ENCODE measurements at regions not wholly inside any gene's neighbourhood (a gene's known extent, or its start where the extent isn't known, plus 50 kb on each side); places are given as distances from the start of the nearest gene placed in this dataset.
"Not testable (repeated sequence)": the region's sequence is repeated elsewhere in the genome, so short reads cannot be mapped to it uniquely, and the experiment has no call there.

DNA sequence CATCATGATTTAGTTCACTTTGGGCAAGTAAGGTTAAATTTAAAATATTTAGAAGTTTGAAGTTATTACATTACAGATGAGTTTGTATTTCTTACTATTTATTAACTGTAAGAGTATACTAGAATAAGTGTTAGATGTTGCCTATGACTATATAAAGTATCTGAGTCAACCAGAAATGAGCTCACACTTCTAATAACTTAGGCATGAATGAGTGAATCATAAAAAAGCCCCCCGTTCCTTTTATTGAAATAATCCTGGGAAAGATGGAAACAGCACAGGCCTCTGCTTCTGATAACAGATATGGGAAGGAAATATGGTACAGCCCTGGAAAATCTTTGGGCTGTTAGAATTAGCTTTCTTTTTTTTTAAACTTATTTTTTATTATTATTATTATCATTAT, 66.6 kb upstream of the TGFBR2 start:
- ChIA-PET CTCF (ENCODE audit: partially characterized antibody) (interaction anchor here (0.6 kb wide), 1 partner anchor 90 kb away, joined by 3 read pairs; no protein-coding TSS in a partner anchor), POLR2A (ENCODE audit: partially characterized antibody) (interaction anchor here (0.6 kb wide), 1 partner anchor 1012 kb away, joined by 5 read pairs; no protein-coding TSS in a partner anchor)
- H3K4me3 Mint-ChIP-seq: no peak overlapping the region
- peaks cover 0 to 4% (median 2%) of the 10 kb centered on the region in 4 donors for H3K4me1 Mint-ChIP-seq
- intact Hi-C loops (cut with micrococcal nuclease): no loop called here
- Histone ChIP-seq H3K4me1 (ENCODE audit: insufficient read depth, low read length) (no peaks in the 10 kb centered on the region), H3K36me3 (ENCODE audit: insufficient read depth, low read length) (no peaks in the 10 kb centered on the region), H3K4me3 (ENCODE audit: low read length in 2 of 2) (no peak overlapping the region), H3K27ac (ENCODE audit: low read depth, low read length) (no peak overlapping the region), H3K9me3 (ENCODE audit: control insufficient read depth in 1 of 2, low read length in 2 of 2) (no peaks in the 10 kb centered on the region), H3K27me3 (ENCODE audit: insufficient read depth, low read length) (no peaks in the 10 kb centered on the region)
- H3K27me3 Mint-ChIP-seq: no peaks in the 10 kb centered on the region
- H3K9me3 Mint-ChIP-seq: peaks cover 0 to 2% (median 0%) of the 10 kb centered on the region in 8 donors
- no peak for DNase-seq
- H3K36me3 Mint-ChIP-seq: no peaks in the 10 kb centered on the region
- H3K27ac Mint-ChIP-seq: no peak overlapping the region

DNA sequence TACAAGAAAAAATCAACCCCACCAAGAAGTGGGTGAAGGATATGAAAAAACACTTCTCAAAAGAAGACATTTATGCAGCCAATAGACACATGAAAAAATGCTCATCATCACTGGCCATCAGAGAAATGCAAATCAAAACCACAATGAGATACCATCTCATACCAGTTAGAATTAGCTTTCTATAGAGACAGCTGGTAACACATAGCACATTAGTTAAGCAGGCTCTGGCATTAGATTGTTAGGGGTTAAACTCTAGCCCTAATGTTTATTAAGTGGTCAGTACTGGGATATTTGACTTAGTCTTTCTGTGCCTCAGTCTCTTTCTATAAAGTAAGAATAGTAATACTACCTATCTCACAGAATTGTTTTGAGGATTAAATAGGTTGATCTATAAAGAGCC, 65.2 kb upstream of the TGFBR2 start:
- H3K27ac Mint-ChIP-seq; POLR2A ChIA-PET (ENCODE audit: partially characterized antibody); H3K27ac ChIP-seq (ENCODE audit: low read depth, low read length); intact Hi-C loops (cut with micrococcal nuclease); H3K4me3 Mint-ChIP-seq; H3K9me3 Mint-ChIP-seq; H3K36me3 ChIP-seq (ENCODE audit: insufficient read depth, low read length); H3K36me3 Mint-ChIP-seq; DNase-seq; H3K27me3 ChIP-seq (ENCODE audit: insufficient read depth, low read length); H3K9me3 ChIP-seq (ENCODE audit: control insufficient read depth in 1 of 2, low read length in 2 of 2); CTCF ChIA-PET (ENCODE audit: partially characterized antibody); H3K4me1 Mint-ChIP-seq; H3K4me1 ChIP-seq (ENCODE audit: insufficient read depth, low read length); H3K27me3 Mint-ChIP-seq; H3K4me3 ChIP-seq (ENCODE audit: low read length in 2 of 2): not testable (repeated sequence)

DNA sequence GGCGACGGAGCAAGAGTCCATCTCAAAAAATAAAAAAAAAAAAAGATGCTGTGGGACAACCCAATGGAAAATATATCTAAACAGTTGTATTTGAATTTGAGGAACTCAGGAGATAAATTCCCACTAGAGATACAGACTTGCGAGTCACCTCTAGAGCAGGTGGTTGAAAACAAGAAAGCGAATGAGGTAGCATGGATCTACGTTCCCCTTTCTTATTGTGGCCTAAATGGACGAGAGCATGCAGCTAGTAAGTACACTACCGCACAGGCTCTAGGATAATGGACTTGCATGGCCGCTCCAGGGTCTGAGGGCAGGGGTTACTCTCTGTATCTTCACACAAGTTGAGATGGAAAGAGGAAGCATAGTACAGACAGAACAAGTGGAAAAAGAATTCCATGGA, 63.5 kb upstream of the TGFBR2 start:
- intact Hi-C loops (cut with micrococcal nuclease): no loop called here
- no peak overlapping the region for H3K27ac Mint-ChIP-seq

DNA sequence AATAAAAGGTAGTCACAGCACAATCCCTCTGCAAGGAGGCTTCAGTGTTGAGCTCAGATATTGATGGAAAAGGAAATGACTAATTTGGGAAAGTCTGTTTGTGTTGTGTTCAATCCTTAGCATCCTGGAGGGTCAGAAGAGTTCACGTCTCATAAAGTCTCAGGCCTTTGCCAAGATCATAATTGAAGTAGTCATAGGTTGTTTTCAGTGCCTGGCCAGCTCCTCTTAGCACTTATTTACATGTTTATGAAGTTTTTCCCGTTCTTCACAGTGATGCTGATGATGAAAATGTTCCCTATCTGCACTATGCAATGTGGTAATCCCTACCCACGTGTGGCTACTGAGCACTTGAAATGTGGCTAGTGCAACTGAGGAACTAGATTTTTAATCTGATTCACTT, 61.6 kb upstream of the TGFBR2 start:
- Mint-ChIP-seq H3K4me1 (peaks cover 0 to 4% (median 2%) of the 10 kb centered on the region in 4 donors), H3K9me3 (peaks cover 0 to 2% (median 0%) of the 10 kb centered on the region in 8 donors), H3K4me3 (no peak overlapping the region), H3K27me3 (no peaks in the 10 kb centered on the region), H3K27ac (no peak overlapping the region), H3K36me3 (no peaks in the 10 kb centered on the region)
- no peak for DNase-seq
- no peaks in the 10 kb centered on the region for H3K4me1 ChIP-seq (ENCODE audit: insufficient read depth, low read length)
- H3K27me3 ChIP-seq (ENCODE audit: insufficient read depth, low read length): no peaks in the 10 kb centered on the region
- H3K9me3 ChIP-seq (ENCODE audit: control insufficient read depth in 1 of 2, low read length in 2 of 2): no peaks in the 10 kb centered on the region
- CTCF ChIA-PET (ENCODE audit: partially characterized antibody): no interaction called here
- POLR2A ChIA-PET (ENCODE audit: partially characterized antibody): no interaction called here
- no peak overlapping the region for H3K27ac ChIP-seq (ENCODE audit: low read depth, low read length)
- no peak overlapping the region for H3K4me3 ChIP-seq (ENCODE audit: low read length in 2 of 2)
- intact Hi-C loops (cut with micrococcal nuclease): no loop called here
- no peaks in the 10 kb centered on the region for H3K36me3 ChIP-seq (ENCODE audit: insufficient read depth, low read length)

More for the DNA sequence above, 63.5 kb upstream of the TGFBR2 start:
- no peaks in the 10 kb centered on the region for H3K27me3 ChIP-seq (ENCODE audit: insufficient read depth, low read length)
- H3K4me3 ChIP-seq (ENCODE audit: low read length in 2 of 2): no peak overlapping the region
- H3K36me3 Mint-ChIP-seq: no peaks in the 10 kb centered on the region
- no peaks in the 10 kb centered on the region for H3K27me3 Mint-ChIP-seq
- H3K9me3 Mint-ChIP-seq: no peaks in the 10 kb centered on the region
- no peak overlapping the region for H3K4me3 Mint-ChIP-seq
- no peaks in the 10 kb centered on the region for H3K4me1 ChIP-seq (ENCODE audit: insufficient read depth, low read length)
- no peaks in the 10 kb centered on the region for H3K9me3 ChIP-seq (ENCODE audit: control insufficient read depth in 1 of 2, low read length in 2 of 2)
- ChIA-PET CTCF (ENCODE audit: partially characterized antibody) (interaction anchor here (1.4 kb wide), 1 partner anchor 151 kb away, joined by 4 read pairs; no protein-coding TSS in a partner anchor), POLR2A (ENCODE audit: partially characterized antibody) (no interaction called here)
- H3K36me3 ChIP-seq (ENCODE audit: insufficient read depth, low read length): no peaks in the 10 kb centered on the region
- H3K4me1 Mint-ChIP-seq: peaks cover 0 to 4% (median 2%) of the 10 kb centered on the region in 4 donors
- DNase-seq: no peak
- H3K27ac ChIP-seq (ENCODE audit: low read depth, low read length): no peak overlapping the region

DNA sequence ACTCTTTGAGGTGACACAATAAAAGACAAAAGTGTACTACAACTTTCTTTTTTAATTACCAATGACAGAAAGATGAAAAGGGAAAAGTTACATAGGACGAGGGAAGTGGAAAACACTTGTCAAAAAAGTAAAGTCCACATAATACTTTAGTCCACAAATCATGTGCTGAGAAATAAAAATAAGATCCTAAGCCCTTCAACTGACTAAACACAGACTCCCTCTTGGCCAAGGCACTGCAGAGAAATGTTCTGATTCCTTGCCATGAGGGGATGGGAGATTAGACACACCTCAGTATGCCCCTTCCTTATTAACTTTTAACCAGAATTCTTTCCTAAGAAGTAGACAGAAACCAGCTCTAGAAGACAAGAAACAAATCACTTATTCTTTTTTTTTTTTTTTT, 59.5 kb upstream of the TGFBR2 start:
- H3K9me3 Mint-ChIP-seq: peaks cover 0 to 2% (median 0%) of the 10 kb centered on the region in 8 donors
- H3K36me3 Mint-ChIP-seq: no peaks in the 10 kb centered on the region
- Histone ChIP-seq H3K4me1 (ENCODE audit: insufficient read depth, low read length) (no peaks in the 10 kb centered on the region), H3K9me3 (ENCODE audit: control insufficient read depth in 1 of 2, low read length in 2 of 2) (no peaks in the 10 kb centered on the region), H3K27ac (ENCODE audit: low read depth, low read length) (no peak overlapping the region), H3K36me3 (ENCODE audit: insufficient read depth, low read length) (no peaks in the 10 kb centered on the region), H3K4me3 (ENCODE audit: low read length in 2 of 2) (no peak overlapping the region), H3K27me3 (ENCODE audit: insufficient read depth, low read length) (no peaks in the 10 kb centered on the region)
- intact Hi-C loops (cut with micrococcal nuclease): no loop called here
- CTCF ChIA-PET (ENCODE audit: partially characterized antibody): no interaction called here
- peak overlapping the region in 1 of 7 donors; percentile 12 for H3K27ac Mint-ChIP-seq
- H3K4me3 Mint-ChIP-seq: no peak overlapping the region
- H3K4me1 Mint-ChIP-seq: no peaks in the 10 kb centered on the region
- DNase-seq: no peak
- POLR2A ChIA-PET (ENCODE audit: partially characterized antibody): no interaction called here
- H3K27me3 Mint-ChIP-seq: no peaks in the 10 kb centered on the region

DNA sequence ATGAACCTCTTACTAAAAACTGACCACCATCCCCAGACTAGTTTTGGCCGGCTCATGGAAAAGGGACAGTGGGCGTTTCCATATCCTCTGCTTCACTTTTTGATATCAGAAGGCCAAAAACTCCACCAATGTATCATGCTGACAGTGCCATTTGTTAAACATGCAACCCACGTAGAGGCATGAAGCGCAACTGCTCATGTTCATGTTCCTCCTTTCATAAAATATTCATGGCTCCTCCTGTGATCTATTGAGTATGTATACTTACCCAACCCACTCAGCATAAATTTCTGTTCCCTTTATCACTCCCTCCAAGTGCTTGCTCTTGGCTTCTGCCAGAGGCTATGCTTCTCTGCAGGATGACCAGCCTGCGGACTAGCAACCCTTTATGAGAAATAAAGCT, 58.7 kb upstream of the TGFBR2 start:
- Mint-ChIP-seq H3K4me1 (no peaks in the 10 kb centered on the region), H3K9me3 (peaks cover 0 to 2% (median 0%) of the 10 kb centered on the region in 8 donors), H3K27ac (no peak overlapping the region), H3K4me3 (no peak overlapping the region), H3K27me3 (no peaks in the 10 kb centered on the region), H3K36me3 (no peaks in the 10 kb centered on the region)
- ChIA-PET CTCF (ENCODE audit: partially characterized antibody) (no interaction called here), POLR2A (ENCODE audit: partially characterized antibody) (no interaction called here)
- H3K4me3 ChIP-seq (ENCODE audit: low read length in 2 of 2): no peak overlapping the region
- H3K4me1 ChIP-seq (ENCODE audit: insufficient read depth, low read length): no peaks in the 10 kb centered on the region
- H3K9me3 ChIP-seq (ENCODE audit: control insufficient read depth in 1 of 2, low read length in 2 of 2): no peaks in the 10 kb centered on the region
- DNase-seq: no peak
- intact Hi-C loops (cut with micrococcal nuclease): no loop called here
- no peaks in the 10 kb centered on the region for H3K36me3 ChIP-seq (ENCODE audit: insufficient read depth, low read length)
- H3K27me3 ChIP-seq (ENCODE audit: insufficient read depth, low read length): no peaks in the 10 kb centered on the region
- no peak overlapping the region for H3K27ac ChIP-seq (ENCODE audit: low read depth, low read length)

DNA sequence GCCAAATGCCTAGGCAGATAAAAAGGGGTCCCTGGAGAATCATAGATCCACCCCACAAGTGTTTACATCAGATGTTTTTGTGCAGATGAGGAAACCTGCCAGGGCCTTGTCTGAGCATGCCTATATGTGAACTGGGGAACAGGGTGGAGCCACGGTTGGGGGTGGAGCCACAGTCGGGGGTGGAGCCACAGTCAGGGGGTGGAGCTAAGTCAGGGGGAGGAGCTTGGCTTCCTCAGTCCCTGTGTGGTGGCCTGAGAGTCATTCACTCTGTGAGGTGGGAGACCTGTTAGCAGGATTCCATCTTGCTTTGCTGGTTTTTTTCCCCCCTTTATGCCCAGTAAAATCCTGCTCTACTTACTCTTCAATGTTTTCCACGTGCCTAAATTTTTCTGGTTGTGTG, 57.8 kb upstream of the TGFBR2 start:
- DNase-seq: peak in 1 of 5 donors; percentile 1
- no peaks in the 10 kb centered on the region for H3K36me3 ChIP-seq (ENCODE audit: insufficient read depth, low read length)
- ChIA-PET CTCF (ENCODE audit: partially characterized antibody) (no interaction called here), POLR2A (ENCODE audit: partially characterized antibody) (interaction anchor here (0.6 to 0.7 kb wide), 2 partner anchors 50 to 57 kb away, joined by 3 read pairs; no protein-coding TSS in a partner anchor)
- intact Hi-C loops (cut with micrococcal nuclease): no loop called here
- Mint-ChIP-seq H3K27ac (no peak overlapping the region), H3K36me3 (no peaks in the 10 kb centered on the region), H3K9me3 (peaks cover 0 to 2% (median 0%) of the 10 kb centered on the region in 8 donors), H3K4me3 (no peak overlapping the region), H3K27me3 (no peaks in the 10 kb centered on the region), H3K4me1 (no peaks in the 10 kb centered on the region)
- H3K4me3 ChIP-seq (ENCODE audit: low read length in 2 of 2): no peak overlapping the region
- H3K9me3 ChIP-seq (ENCODE audit: control insufficient read depth in 1 of 2, low read length in 2 of 2): no peaks in the 10 kb centered on the region
- no peak overlapping the region for H3K27ac ChIP-seq (ENCODE audit: low read depth, low read length)
- no peaks in the 10 kb centered on the region for H3K4me1 ChIP-seq (ENCODE audit: insufficient read depth, low read length)
- no peaks in the 10 kb centered on the region for H3K27me3 ChIP-seq (ENCODE audit: insufficient read depth, low read length)

DNA sequence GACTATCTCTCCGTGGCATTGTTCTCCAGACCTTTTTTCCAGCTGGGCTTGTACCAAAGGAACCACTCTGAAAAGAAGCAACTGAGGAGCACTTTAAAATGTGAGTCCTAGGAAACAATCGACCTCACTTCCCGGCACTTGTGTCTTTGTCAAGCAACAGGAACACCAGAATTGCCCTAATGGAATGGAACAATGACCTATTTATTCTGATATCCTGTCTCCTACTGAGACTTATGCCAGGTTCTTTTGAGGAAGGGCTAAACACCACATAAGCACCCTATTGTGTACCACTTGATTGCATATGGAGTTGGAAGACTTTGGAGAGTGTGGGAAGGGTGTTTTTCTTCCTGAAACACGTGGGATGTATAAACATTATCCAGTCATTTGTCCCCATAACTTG, 56.8 kb upstream of the TGFBR2 start:
- Histone ChIP-seq H3K27ac (ENCODE audit: low read depth, low read length) (no peak overlapping the region), H3K36me3 (ENCODE audit: insufficient read depth, low read length) (no peaks in the 10 kb centered on the region), H3K4me1 (ENCODE audit: insufficient read depth, low read length) (no peaks in the 10 kb centered on the region), H3K4me3 (ENCODE audit: low read length in 2 of 2) (no peak overlapping the region), H3K27me3 (ENCODE audit: insufficient read depth, low read length) (no peaks in the 10 kb centered on the region), H3K9me3 (ENCODE audit: control insufficient read depth in 1 of 2, low read length in 2 of 2) (no peaks in the 10 kb centered on the region)
- Mint-ChIP-seq H3K4me1 (no peaks in the 10 kb centered on the region), H3K36me3 (no peaks in the 10 kb centered on the region), H3K27me3 (no peaks in the 10 kb centered on the region), H3K27ac (no peak overlapping the region), H3K4me3 (no peak overlapping the region), H3K9me3 (peaks cover 0 to 2% (median 0%) of the 10 kb centered on the region in 8 donors)
- intact Hi-C loops (cut with micrococcal nuclease): no loop called here
- POLR2A ChIA-PET (ENCODE audit: partially characterized antibody): no interaction called here
- DNase-seq: no peak
- CTCF ChIA-PET (ENCODE audit: partially characterized antibody): no interaction called here
